ENCODE measurements at regions not wholly inside any gene's neighbourhood (a gene's known extent, or its start where the extent isn't known, plus 50 kb on each side); places are given as distances from the start of the nearest gene placed in this dataset.

GRCh38 chr6:54609981-54610380 lies 236.6 kb upstream of the FAM83B start:
- no peak overlapping the region for H3K27ac ChIP-seq (ENCODE audit: low read depth, low read length)
- no peaks in the 10 kb centered on the region for H3K27me3 ChIP-seq (ENCODE audit: control insufficient read depth, insufficient read depth, low read length)
- DNase-seq (ENCODE audit: low read depth, low spot score) = no peak
- H3K9me3 ChIP-seq (ENCODE audit: control insufficient read depth, insufficient read depth, low read length) = no peaks in the 10 kb centered on the region
- TF ChIP-seq CTCF (IDR thresholded peaks at IDR 0.05; ENCODE audit: low read depth, low read length) = no peak
- POLR2A ChIA-PET = no interaction called here
- CTCF ChIA-PET = interaction anchor here (1.1 to 1.4 kb wide), 2 partner anchors 107 to 108 kb away, joined by 3 read pairs; no protein-coding TSS in a partner anchor
- no peak overlapping the region for H3K4me3 ChIP-seq (ENCODE audit: low read depth, low read length)

GRCh38 chr6:54613596-54613995 lies 233.0 kb upstream of the FAM83B start:
- H3K27me3 ChIP-seq (ENCODE audit: control insufficient read depth, insufficient read depth, low read length) = no peaks in the 10 kb centered on the region
- H3K4me3 ChIP-seq (ENCODE audit: low read depth, low read length) = no peak overlapping the region
- no peak for TF ChIP-seq CTCF (IDR thresholded peaks at IDR 0.05; ENCODE audit: low read depth, low read length)
- CTCF ChIA-PET = no interaction called here
- no peaks in the 10 kb centered on the region for H3K9me3 ChIP-seq (ENCODE audit: control insufficient read depth, insufficient read depth, low read length)
- DNase-seq (ENCODE audit: low read depth, low spot score) = no peak
- POLR2A ChIA-PET = no interaction called here
- no peak overlapping the region for H3K27ac ChIP-seq (ENCODE audit: low read depth, low read length)

- CTCF ChIA-PET = no interaction called here
These were observed 231.9 kb upstream of the FAM83B start for GRCh38 chr6:54614499-54615195.

GRCh38 chr6:54617730-54618129 lies 228.8 kb upstream of the FAM83B start:
- ChIA-PET POLR2A (no interaction called here), CTCF (no interaction called here)
- Histone ChIP-seq H3K9me3 (ENCODE audit: control insufficient read depth, insufficient read depth, low read length) (peaks cover 3% of the 10 kb centered on the region; the same call in 1 of the 2 replicates), H3K27me3 (ENCODE audit: control insufficient read depth, insufficient read depth, low read length) (no peaks in the 10 kb centered on the region), H3K27ac (ENCODE audit: low read depth, low read length) (no peak overlapping the region), H3K4me3 (ENCODE audit: low read depth, low read length) (no peak overlapping the region)
- no peak for TF ChIP-seq CTCF (IDR thresholded peaks at IDR 0.05; ENCODE audit: low read depth, low read length)
- DNase-seq (ENCODE audit: low read depth, low spot score) = peak; percentile 60

More at GRCh38 chr6:54614499-54615195, 231.9 kb upstream of the FAM83B start:
- no peak overlapping the region for H3K4me3 ChIP-seq (ENCODE audit: low read depth, low read length)
- no peaks in the 10 kb centered on the region for H3K27me3 ChIP-seq (ENCODE audit: control insufficient read depth, insufficient read depth, low read length)
- POLR2A ChIA-PET = no interaction called here
- H3K27ac ChIP-seq (ENCODE audit: low read depth, low read length) = no peak overlapping the region
- no peak for DNase-seq (ENCODE audit: low read depth, low spot score)
- TF ChIP-seq CTCF (IDR thresholded peaks at IDR 0.05; ENCODE audit: low read depth, low read length) = no peak
- no peaks in the 10 kb centered on the region for H3K9me3 ChIP-seq (ENCODE audit: control insufficient read depth, insufficient read depth, low read length)

- DNase-seq (ENCODE audit: low read depth, low spot score) = no peak
- H3K27me3 ChIP-seq (ENCODE audit: control insufficient read depth, insufficient read depth, low read length) = no peaks in the 10 kb centered on the region
- ChIA-PET POLR2A (no interaction called here), CTCF (interaction anchor here (1.4 kb wide), 1 partner anchor 99 kb away, joined by 4 read pairs; no protein-coding TSS in a partner anchor)
- no peak overlapping the region for H3K4me3 ChIP-seq (ENCODE audit: low read depth, low read length)
- no peak overlapping the region for H3K27ac ChIP-seq (ENCODE audit: low read depth, low read length)
- H3K9me3 ChIP-seq (ENCODE audit: control insufficient read depth, insufficient read depth, low read length) = peaks cover 3% of the 10 kb centered on the region; the same call in 1 of the 2 replicates
- TF ChIP-seq CTCF (IDR thresholded peaks at IDR 0.05; ENCODE audit: low read depth, low read length) = no peak
These were observed 228.0 kb upstream of the FAM83B start for GRCh38 chr6:54618572-54618971.

Data from AG04450 (cell line).